Lung (tissue), 11 donors: ENCODE measurements at regions not wholly inside any gene's neighbourhood (a gene's known extent, or its start where the extent isn't known, plus 50 kb on each side); places are given as distances from the start of the nearest gene placed in this dataset.

Source experiments
- ATAC-seq: fragments of 200-7000 bp; cut with Tn5 transposase; one replicate; pipeline ENCODE4 v1.9.1; 2020; ENCODE audit warnings: moderate number of reproducible peaks; ENCODE audit not compliant: insufficient read depth, low FRiP score
- DNase-seq, 3 donors: peaks; one replicate each; pipeline ENCODE4 v3.0.0-alpha.2; 2013 to 2017
- H3K27ac ChIP-seq, 2 donors: one replicate each; pipeline ENCODE4 v1.5.1; 2013; ENCODE audit warnings: mild to moderate bottlenecking in 2 of 2, moderate library complexity in 2 of 2, control low read depth in 1 of 2, inconsistent platforms in 1 of 2, low read depth in 1 of 2, low read length in 1 of 2
- H3K27me3 ChIP-seq, 3 donors: one replicate each; pipeline ENCODE4 v1.5.1; 2013; ENCODE audit warnings: low read length in 2 of 3; ENCODE audit not compliant: control insufficient read depth in 3 of 3, insufficient read depth in 3 of 3
- H3K36me3 ChIP-seq, 4 donors: one replicate each; pipeline ENCODE4 v1.5.1; 2013; ENCODE audit warnings: low read length in 4 of 4, mild to moderate bottlenecking in 1 of 4, moderate library complexity in 1 of 4; ENCODE audit not compliant: control insufficient read depth in 4 of 4, insufficient read depth in 4 of 4
- H3K4me1 ChIP-seq, 5 donors: one replicate each; pipeline ENCODE4 v1.5.1; 2013; ENCODE audit warnings: low read length in 5 of 5, mild to moderate bottlenecking in 2 of 5, moderate library complexity in 1 of 5; ENCODE audit not compliant: control insufficient read depth in 5 of 5, insufficient read depth in 5 of 5
- H3K4me3 ChIP-seq: one replicate; pipeline ENCODE4 v1.5.1; 2013; ENCODE audit warnings: mild to moderate bottlenecking, control low read depth, moderate library complexity
- H3K9ac ChIP-seq, 2 donors: one replicate each; pipeline ENCODE4 v1.5.1; 2013; ENCODE audit warnings: low read length in 2 of 2, control low read depth in 1 of 2; ENCODE audit not compliant: insufficient read depth in 1 of 2
- H3K9me3 ChIP-seq, 4 donors: one replicate each; pipeline ENCODE4 v1.5.1; 2013; ENCODE audit warnings: low read length in 3 of 4, mild to moderate bottlenecking in 1 of 4, moderate library complexity in 1 of 4; ENCODE audit not compliant: control insufficient read depth in 4 of 4, insufficient read depth in 3 of 4
- CTCF ChIP-seq: IDR thresholded peaks from 2 replicates; pipeline ENCODE4 v1.5.1; 2012; ENCODE audit warnings: mild to moderate bottlenecking; ENCODE audit errors: control extremely low read depth, extremely low read depth
- WGBS, 2 donors: extraction: QIAGEN DNeasy Blood & Tissue Kit; methylation state at CpG; one replicate each; pipeline ENCODE4 v1.1.7; 2013; 5-methylcytosine and 5-hydroxymethylcytosine counted together
- donor health status: control.
- donor health status: control.
- donor health status: Bipolar disorder and iron deficiency.
- donor health status: healthy.
- donor health status: DM: yes; HTN: yes; CAD: no.

GRCh38 chr16:58863761-58864160 is 129.6 kb upstream of the GOT2 start:
- DNase-seq (no peak), ATAC-seq (no peak)
- H3K9ac ChIP-seq: no peak overlapping the region
- no peaks in the 10 kb centered on the region for H3K4me1 ChIP-seq
- H3K27ac ChIP-seq: no peak overlapping the region
- 66 to 76% methylated on average over 1 of the region's 1 CpG for WGBS, 2 donors
- H3K36me3 ChIP-seq: no peaks in the 10 kb centered on the region
- no peak for TF ChIP-seq CTCF
- no peak overlapping the region for H3K4me3 ChIP-seq
- H3K27me3 ChIP-seq: no peaks in the 10 kb centered on the region
- no peaks in the 10 kb centered on the region for H3K9me3 ChIP-seq

GRCh38 chr16:58863042-58863441 is 128.9 kb upstream of the GOT2 start:
- DNase-seq (no peak), ATAC-seq (no peak)
- H3K27ac ChIP-seq: no peak overlapping the region
- H3K27me3 ChIP-seq: no peaks in the 10 kb centered on the region
- H3K9me3 ChIP-seq: no peaks in the 10 kb centered on the region
- TF ChIP-seq CTCF: no peak
- no peaks in the 10 kb centered on the region for H3K36me3 ChIP-seq
- no peak overlapping the region for H3K9ac ChIP-seq
- no peak overlapping the region for H3K4me3 ChIP-seq
- WGBS, 2 donors: 71 to 77% methylated on average over 2 of the region's 2 CpGs
- no peaks in the 10 kb centered on the region for H3K4me1 ChIP-seq

- no peaks in the 10 kb centered on the region for H3K9me3 ChIP-seq
- WGBS, 2 donors: 68 to 84% methylated on average over 9 of the region's 9 CpGs
- H3K4me1 ChIP-seq: no peaks in the 10 kb centered on the region
- H3K9ac ChIP-seq: no peak overlapping the region
- H3K36me3 ChIP-seq: no peaks in the 10 kb centered on the region
- no peak for TF ChIP-seq CTCF
- H3K4me3 ChIP-seq: no peak overlapping the region
- no peak overlapping the region for H3K27ac ChIP-seq
- H3K27me3 ChIP-seq: no peaks in the 10 kb centered on the region
- no peak for DNase-seq
- no peak for ATAC-seq
Measured at GRCh38 chr16:58862334-58863021, 128.4 kb upstream of the GOT2 start.
